GM23338 (cell line): ENCODE measurements at regions not wholly inside any gene's neighbourhood (a gene's known extent, or its start where the extent isn't known, plus 50 kb on each side); places are given as distances from the start of the nearest gene placed in this dataset.
"Not testable (repeated sequence)": the region's sequence is repeated elsewhere in the genome, so short reads cannot be mapped to it uniquely, and the experiment has no call there.

ENCODE experiments used
- ATAC-seq: fragments of 200-7000 bp; cut with Tn5 transposase; 3 replicates; pipeline ENCODE4 v1.9.1; 2020
- DNase-seq: peaks from one replicate; pipeline ENCODE4 v3.0.0-alpha.2; 2015; ENCODE audit warnings: low spot score
- H2AFZ ChIP-seq: fragments of 200-600 bp; sonication (generic); 2 replicates; pipeline ENCODE4 v1.8.0; 2016; ENCODE audit warnings: antibody characterized with exemption, mild to moderate bottlenecking, moderate library complexity
- H3F3A ChIP-seq: fragments of 200-600 bp; sonication (generic); replicated peaks from 2 replicates; pipeline ENCODE4 v1.8.0; 2017; ENCODE audit warnings: antibody characterized with exemption, mixed run types, low read depth
- H3K27ac ChIP-seq: fragments of 200-600 bp; sonication (generic); 2 replicates; pipeline ENCODE4 v1.6.1; 2016; ENCODE audit warnings: low read depth
- H3K27me3 ChIP-seq: fragments of 200-600 bp; sonication (generic); 2 replicates; pipeline ENCODE4 v1.8.0; 2016; ENCODE audit warnings: mild to moderate bottlenecking, mixed run types, moderate library complexity; ENCODE audit not compliant: insufficient read depth
- H3K36me3 ChIP-seq: fragments of 200-600 bp; sonication (generic); 2 replicates; pipeline ENCODE4 v1.8.0; 2016; ENCODE audit warnings: mild to moderate bottlenecking; ENCODE audit not compliant: insufficient read depth
- H3K4me1 ChIP-seq: fragments of 200-600 bp; sonication (generic); 2 replicates; pipeline ENCODE4 v1.8.0; 2016; ENCODE audit warnings: mild to moderate bottlenecking, moderate library complexity; ENCODE audit not compliant: insufficient read depth
- H3K4me2 ChIP-seq: fragments of 200-600 bp; sonication (generic); 2 replicates; pipeline ENCODE4 v1.7.1; 2017; ENCODE audit warnings: mixed run types
- H3K4me3 ChIP-seq: fragments of 200-600 bp; sonication (generic); 2 replicates; pipeline ENCODE4 v1.6.1; 2016; ENCODE audit warnings: mixed run types
- H3K79me2 ChIP-seq: fragments of 200-600 bp; sonication (generic); replicated peaks from 2 replicates; pipeline ENCODE4 v1.8.0; 2017; ENCODE audit warnings: mild to moderate bottlenecking; ENCODE audit not compliant: insufficient read depth
- H3K9me2 ChIP-seq: fragments of 200-600 bp; sonication (generic); 2 replicates; pipeline ENCODE4 v1.8.0; 2017; ENCODE audit not compliant: insufficient read depth
- H4K20me1 ChIP-seq: fragments of 200-600 bp; sonication (generic); replicated peaks from 2 replicates; pipeline ENCODE4 v1.8.0; 2017; ENCODE audit warnings: mild to moderate bottlenecking; ENCODE audit not compliant: insufficient read depth
- H3K27ac Mint-ChIP-seq: 2 replicates; pipeline ENCODE4 v1.8.0; 2020; ENCODE audit warnings: inconsistent platforms, mild to moderate bottlenecking, moderate library complexity, mixed read lengths
- H3K27me3 Mint-ChIP-seq: 3 replicates; pipeline ENCODE4 v1.8.0; 2022; ENCODE audit warnings: low read depth, mild to moderate bottlenecking, moderate library complexity, mixed read lengths, inconsistent platforms; ENCODE audit not compliant: insufficient read depth, poor library complexity
- H3K36me3 Mint-ChIP-seq: 3 replicates; pipeline ENCODE4 v1.8.0; 2021; ENCODE audit warnings: low read depth, mild to moderate bottlenecking, inconsistent platforms, moderate library complexity, mixed read lengths
- H3K4me1 Mint-ChIP-seq: 3 replicates; pipeline ENCODE4 v1.8.0; 2020; ENCODE audit warnings: mild to moderate bottlenecking, inconsistent platforms, mixed read lengths
- H3K4me3 Mint-ChIP-seq: 3 replicates; pipeline ENCODE4 v1.8.0; 2021; ENCODE audit warnings: moderate library complexity, mild to moderate bottlenecking, inconsistent platforms, mixed read lengths
- H3K9me3 Mint-ChIP-seq: 3 replicates; pipeline ENCODE4 v1.8.0; 2020; ENCODE audit warnings: moderate library complexity, mild to moderate bottlenecking, inconsistent platforms, mixed read lengths

DNA sequence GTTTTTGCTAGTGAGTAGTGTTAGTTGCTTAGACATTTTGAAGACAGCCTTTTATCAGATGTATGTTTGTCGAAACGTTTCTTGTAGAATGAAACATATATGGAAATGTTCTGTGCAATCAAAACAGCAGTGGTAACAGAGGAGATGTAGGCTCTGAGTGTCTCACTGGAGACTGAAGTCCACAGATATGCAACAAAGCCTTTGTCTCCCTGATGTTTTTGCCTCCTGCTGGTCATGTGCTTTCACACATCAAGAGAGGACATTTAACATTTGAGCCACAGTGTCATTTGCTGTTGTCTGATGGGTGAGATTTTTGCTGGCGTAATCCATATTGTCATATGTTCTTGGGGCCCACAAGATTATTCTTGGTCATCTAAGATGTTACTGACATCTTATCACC, 101.7 kb downstream of the POTEM start:
- not testable (repeated sequence) for H3K36me3 Mint-ChIP-seq, H3K9me2 ChIP-seq, H3K27ac Mint-ChIP-seq, H3K4me3 ChIP-seq, DNase-seq, H3K4me2 ChIP-seq, H3K4me1 ChIP-seq, H3K4me3 Mint-ChIP-seq, H2AFZ ChIP-seq, H3K36me3 ChIP-seq, H3K27ac ChIP-seq, H3K9me3 Mint-ChIP-seq, H3F3A ChIP-seq, H3K27me3 ChIP-seq, H3K27me3 Mint-ChIP-seq, H4K20me1 ChIP-seq, H3K79me2 ChIP-seq, H3K4me1 Mint-ChIP-seq, ATAC-seq

DNA sequence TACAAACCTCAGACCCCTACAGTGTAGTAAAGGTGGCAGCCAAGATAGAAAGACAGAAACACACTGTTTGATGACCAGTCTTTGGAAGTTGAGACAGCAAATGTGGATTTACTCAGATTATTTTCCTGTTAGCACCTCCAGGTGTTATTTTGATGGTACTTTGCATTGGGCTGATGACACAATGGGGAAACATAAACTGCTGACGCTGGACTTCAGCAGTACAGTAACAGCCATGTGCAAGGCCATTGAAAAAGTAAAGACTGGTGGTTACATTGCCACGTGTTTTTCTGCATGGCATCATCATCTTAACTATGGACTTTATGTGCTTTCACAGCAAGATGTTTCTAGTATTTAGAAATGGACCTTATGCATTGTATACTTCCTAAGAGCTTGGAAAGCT, 105.3 kb downstream of the POTEM start:
- H3K27ac Mint-ChIP-seq: not testable (repeated sequence)

DNA sequence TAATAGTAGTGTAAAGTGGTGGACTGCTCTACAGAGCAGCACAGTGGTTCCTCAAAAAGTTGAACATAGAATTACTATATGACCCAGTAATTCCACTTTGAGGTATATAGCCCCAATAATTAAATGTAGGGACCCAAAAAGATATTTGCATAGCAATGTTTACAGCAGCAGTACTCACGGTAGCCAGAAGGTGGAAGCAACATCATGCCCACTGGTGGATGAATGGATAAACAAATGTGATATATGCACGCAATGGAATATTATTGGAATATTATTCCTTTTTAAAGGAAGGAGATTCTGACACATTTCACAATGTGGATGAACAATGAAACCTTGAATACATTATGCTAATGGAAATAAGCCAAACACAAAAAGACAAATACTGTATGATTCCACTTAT, 121.4 kb downstream of the POTEM start:
- not testable (repeated sequence) for ATAC-seq, H3K4me3 ChIP-seq, H3K36me3 Mint-ChIP-seq, H3K9me3 Mint-ChIP-seq, H4K20me1 ChIP-seq, H3K4me3 Mint-ChIP-seq, H3K79me2 ChIP-seq, H3K27ac Mint-ChIP-seq, DNase-seq, H3K27ac ChIP-seq, H2AFZ ChIP-seq, H3K36me3 ChIP-seq, H3K4me1 ChIP-seq, H3K27me3 Mint-ChIP-seq, H3K9me2 ChIP-seq, H3K4me2 ChIP-seq, H3K4me1 Mint-ChIP-seq, H3K27me3 ChIP-seq, H3F3A ChIP-seq

More for the DNA sequence above, 105.3 kb downstream of the POTEM start:
- H3K79me2 ChIP-seq, ATAC-seq, H3K36me3 ChIP-seq, H3K9me3 Mint-ChIP-seq, H3K27me3 Mint-ChIP-seq, H3K4me3 ChIP-seq, H4K20me1 ChIP-seq, H3K4me2 ChIP-seq, H3K27me3 ChIP-seq, H3K4me1 Mint-ChIP-seq, H3K4me3 Mint-ChIP-seq, DNase-seq, H2AFZ ChIP-seq, H3K9me2 ChIP-seq, H3F3A ChIP-seq, H3K4me1 ChIP-seq, H3K27ac ChIP-seq, H3K36me3 Mint-ChIP-seq: not testable (repeated sequence)

DNA sequence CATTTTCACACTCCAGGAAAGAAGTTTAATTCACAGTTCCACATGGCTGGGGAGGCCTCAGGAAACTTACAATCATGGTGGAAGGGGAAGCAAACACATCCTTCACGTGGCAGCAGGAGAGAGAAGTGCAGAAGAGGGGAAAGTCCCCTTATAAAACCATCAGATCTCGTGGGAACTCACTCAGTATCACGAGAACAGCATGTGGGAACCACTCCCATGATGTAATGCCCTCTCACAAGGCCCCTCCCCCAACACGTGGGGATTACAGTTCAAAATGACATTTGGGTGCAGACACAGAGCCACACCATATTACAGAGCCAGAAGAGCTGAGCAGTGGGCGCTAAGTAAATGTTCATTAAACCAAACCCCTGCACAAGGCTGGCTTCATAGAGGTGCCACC, 126.0 kb downstream of the POTEM start:
- not testable (repeated sequence) for H2AFZ ChIP-seq, H3K27ac Mint-ChIP-seq, H3F3A ChIP-seq, H4K20me1 ChIP-seq, H3K4me3 Mint-ChIP-seq, DNase-seq, H3K36me3 Mint-ChIP-seq, H3K4me1 Mint-ChIP-seq, H3K4me2 ChIP-seq, H3K4me1 ChIP-seq, H3K27me3 ChIP-seq, H3K79me2 ChIP-seq, H3K27me3 Mint-ChIP-seq, H3K27ac ChIP-seq, H3K36me3 ChIP-seq, ATAC-seq, H3K4me3 ChIP-seq, H3K9me2 ChIP-seq
- peaks cover 20% of the 10 kb centered on the region for H3K9me3 Mint-ChIP-seq

DNA sequence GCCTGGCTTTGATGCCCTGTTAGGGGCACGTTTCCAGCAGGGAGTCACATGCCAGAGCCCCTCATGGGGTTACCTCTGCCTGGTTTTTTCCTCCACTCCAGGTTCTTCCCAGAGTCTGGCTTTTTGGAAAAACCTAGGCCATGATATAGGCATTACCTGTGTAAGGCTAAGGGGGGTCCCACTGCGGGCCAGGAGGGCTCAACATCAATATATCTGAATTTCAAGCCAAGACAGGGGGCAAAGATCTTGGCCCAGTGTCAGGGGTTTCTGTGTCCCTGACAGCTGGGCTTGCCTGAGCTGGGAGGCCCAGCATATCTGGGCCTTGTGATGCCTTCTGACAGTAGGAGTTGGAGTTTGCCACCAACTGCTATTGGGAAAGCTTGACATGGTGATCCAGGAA, 127.5 kb downstream of the POTEM start:
- not testable (repeated sequence) for H3K27me3 ChIP-seq, H4K20me1 ChIP-seq, H2AFZ ChIP-seq, H3K36me3 ChIP-seq, H3K4me2 ChIP-seq, H3K4me1 ChIP-seq, H3K4me3 Mint-ChIP-seq, H3F3A ChIP-seq, H3K4me3 ChIP-seq, H3K4me1 Mint-ChIP-seq, ATAC-seq, H3K27ac Mint-ChIP-seq, H3K36me3 Mint-ChIP-seq, H3K9me2 ChIP-seq, H3K27me3 Mint-ChIP-seq, H3K27ac ChIP-seq, H3K79me2 ChIP-seq, DNase-seq
- H3K9me3 Mint-ChIP-seq: peaks cover 30% of the 10 kb centered on the region

DNA sequence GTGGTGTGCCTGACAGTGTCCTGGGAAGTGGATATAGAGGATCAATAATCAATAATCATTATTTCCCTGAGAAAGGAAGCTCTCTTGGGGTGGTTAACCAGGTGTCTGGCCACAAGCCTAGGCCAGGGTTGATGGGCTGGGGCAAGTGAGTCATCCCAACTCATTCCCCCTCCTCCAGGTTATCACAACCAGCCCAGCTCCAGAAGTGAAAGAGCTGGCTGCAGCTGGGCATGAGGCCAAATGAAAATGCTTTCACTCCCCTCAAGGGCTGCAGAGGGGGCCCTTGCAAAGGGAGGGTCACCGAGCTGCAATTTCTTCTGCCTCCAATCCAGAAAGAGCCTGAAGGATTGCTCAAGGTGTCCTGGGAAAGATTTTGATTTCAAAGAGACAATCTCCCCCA, 127.9 kb downstream of the POTEM start:
- H3K9me3 Mint-ChIP-seq: peaks cover 30% of the 10 kb centered on the region
- DNase-seq, H3K4me1 ChIP-seq, ATAC-seq, H3K9me2 ChIP-seq, H3K79me2 ChIP-seq, H3K4me2 ChIP-seq, H3K4me1 Mint-ChIP-seq, H3K27ac ChIP-seq, H3K27me3 ChIP-seq, H3K4me3 ChIP-seq, H3K27ac Mint-ChIP-seq, H4K20me1 ChIP-seq, H2AFZ ChIP-seq, H3F3A ChIP-seq, H3K36me3 ChIP-seq, H3K27me3 Mint-ChIP-seq, H3K36me3 Mint-ChIP-seq, H3K4me3 Mint-ChIP-seq: not testable (repeated sequence)

DNA sequence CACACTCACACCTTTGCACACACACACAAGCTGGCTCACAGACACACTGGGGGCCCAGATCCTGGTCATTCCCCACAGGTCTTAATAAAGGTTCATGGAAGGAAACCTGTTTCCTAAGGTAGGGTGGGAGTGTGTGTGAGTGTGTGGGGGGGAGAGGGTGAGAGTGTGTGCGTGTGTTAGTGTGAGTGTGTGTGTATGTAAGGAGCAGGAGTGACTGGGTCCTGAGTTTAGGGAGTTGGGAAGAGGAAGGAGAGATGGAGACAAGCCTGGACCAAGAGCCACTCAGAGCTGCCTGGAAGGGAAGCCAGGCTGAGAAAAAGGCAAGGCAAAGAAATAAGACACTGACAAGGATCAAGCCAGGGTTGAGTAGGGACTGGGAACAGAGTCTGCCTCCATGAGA, 129.2 kb downstream of the POTEM start:
- H3K9me2 ChIP-seq, H3K27ac Mint-ChIP-seq, H3K36me3 ChIP-seq, H3K36me3 Mint-ChIP-seq, H3K4me3 ChIP-seq, H3K79me2 ChIP-seq, H3F3A ChIP-seq, ATAC-seq, H3K27ac ChIP-seq, H3K4me1 Mint-ChIP-seq, DNase-seq, H3K4me3 Mint-ChIP-seq, H3K4me1 ChIP-seq, H3K27me3 Mint-ChIP-seq, H3K27me3 ChIP-seq, H4K20me1 ChIP-seq, H2AFZ ChIP-seq, H3K4me2 ChIP-seq: not testable (repeated sequence)
- peaks cover 35% of the 10 kb centered on the region for H3K9me3 Mint-ChIP-seq
